Chondrocyte (in vitro differentiated cells): ENCODE measurements at regions not wholly inside any gene's neighbourhood (a gene's known extent, or its start where the extent isn't known, plus 50 kb on each side); places are given as distances from the start of the nearest gene placed in this dataset.

Experiments
- DNase-seq: peaks from one replicate; pipeline ENCODE4 v3.0.0; 2021; ENCODE audit warnings: mixed read lengths, low spot score
- H3K27ac Mint-ChIP-seq: one replicate; pipeline ENCODE4 v1.8.0; 2021; ENCODE audit warnings: mild to moderate bottlenecking, moderate library complexity, mixed read lengths; ENCODE audit not compliant: unreplicated experiment
- H3K27me3 Mint-ChIP-seq: 2 replicates; pipeline ENCODE4 v1.8.0; 2021; ENCODE audit warnings: low read depth, mixed read lengths
- H3K36me3 Mint-ChIP-seq: 2 replicates; pipeline ENCODE4 v1.8.0; 2021; ENCODE audit warnings: low read depth, mixed read lengths
- H3K4me1 Mint-ChIP-seq: 2 replicates; pipeline ENCODE4 v1.8.0; 2021; ENCODE audit warnings: low read depth, mild to moderate bottlenecking, mixed read lengths
- H3K4me3 Mint-ChIP-seq: one replicate; pipeline ENCODE4 v1.8.0; 2021; ENCODE audit warnings: mild to moderate bottlenecking, moderate library complexity, mixed read lengths; ENCODE audit not compliant: unreplicated experiment
- H3K9me3 Mint-ChIP-seq: 2 replicates; pipeline ENCODE4 v1.8.0; 2021; ENCODE audit warnings: low read depth, mixed read lengths
- TF ChIP-seq, protein P1 (sequence below): fragments of 200-600 bp; sonication (generic); IDR thresholded peaks from 2 replicates; pipeline ENCODE4 v1.5.0; 2021; ENCODE audit warnings: antibody characterized with exemption, mild to moderate bottlenecking, moderate library complexity

DNA sequence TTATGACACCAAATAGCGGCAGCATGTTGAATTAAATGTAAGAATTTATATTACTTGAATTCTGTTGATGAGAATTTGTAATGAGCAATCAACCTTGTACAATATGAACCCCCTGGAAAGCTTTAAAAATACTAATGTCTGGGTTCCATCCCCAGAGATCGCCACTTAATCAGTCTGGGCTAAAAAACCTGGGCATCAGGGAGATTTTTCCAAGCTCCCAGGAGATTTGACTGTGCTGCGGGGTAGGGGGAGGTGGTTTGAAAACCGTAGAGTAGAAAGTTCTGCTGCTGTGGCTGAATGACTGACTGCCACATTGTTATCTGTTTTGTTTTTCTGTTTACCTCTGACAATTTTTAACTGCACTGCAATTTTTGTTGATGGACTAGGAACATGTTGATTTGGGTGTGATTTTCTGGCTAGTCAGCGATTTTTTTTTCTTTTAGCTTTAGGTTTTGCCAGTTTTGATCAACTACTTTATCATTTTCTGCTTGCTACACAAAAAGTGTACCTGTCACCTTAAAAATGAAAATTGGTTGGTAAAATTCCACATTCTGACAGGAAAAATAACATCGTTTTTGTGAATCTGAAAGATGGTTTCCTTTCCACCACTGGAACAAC is 79.3 kb downstream of the PCTP start:
- TF ChIP-seq, protein P1, sequence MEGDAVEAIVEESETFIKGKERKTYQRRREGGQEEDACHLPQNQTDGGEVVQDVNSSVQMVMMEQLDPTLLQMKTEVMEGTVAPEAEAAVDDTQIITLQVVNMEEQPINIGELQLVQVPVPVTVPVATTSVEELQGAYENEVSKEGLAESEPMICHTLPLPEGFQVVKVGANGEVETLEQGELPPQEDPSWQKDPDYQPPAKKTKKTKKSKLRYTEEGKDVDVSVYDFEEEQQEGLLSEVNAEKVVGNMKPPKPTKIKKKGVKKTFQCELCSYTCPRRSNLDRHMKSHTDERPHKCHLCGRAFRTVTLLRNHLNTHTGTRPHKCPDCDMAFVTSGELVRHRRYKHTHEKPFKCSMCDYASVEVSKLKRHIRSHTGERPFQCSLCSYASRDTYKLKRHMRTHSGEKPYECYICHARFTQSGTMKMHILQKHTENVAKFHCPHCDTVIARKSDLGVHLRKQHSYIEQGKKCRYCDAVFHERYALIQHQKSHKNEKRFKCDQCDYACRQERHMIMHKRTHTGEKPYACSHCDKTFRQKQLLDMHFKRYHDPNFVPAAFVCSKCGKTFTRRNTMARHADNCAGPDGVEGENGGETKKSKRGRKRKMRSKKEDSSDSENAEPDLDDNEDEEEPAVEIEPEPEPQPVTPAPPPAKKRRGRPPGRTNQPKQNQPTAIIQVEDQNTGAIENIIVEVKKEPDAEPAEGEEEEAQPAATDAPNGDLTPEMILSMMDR = no peak
- no peaks in the 10 kb centered on the region for H3K9me3 Mint-ChIP-seq
- DNase-seq = no peak
- no peak overlapping the region for H3K4me3 Mint-ChIP-seq
- H3K27ac Mint-ChIP-seq = no peak overlapping the region
- H3K4me1 Mint-ChIP-seq = peaks cover 11% of the 10 kb centered on the region
- H3K27me3 Mint-ChIP-seq = peaks cover 20% of the 10 kb centered on the region
- H3K36me3 Mint-ChIP-seq = no peaks in the 10 kb centered on the region

DNA sequence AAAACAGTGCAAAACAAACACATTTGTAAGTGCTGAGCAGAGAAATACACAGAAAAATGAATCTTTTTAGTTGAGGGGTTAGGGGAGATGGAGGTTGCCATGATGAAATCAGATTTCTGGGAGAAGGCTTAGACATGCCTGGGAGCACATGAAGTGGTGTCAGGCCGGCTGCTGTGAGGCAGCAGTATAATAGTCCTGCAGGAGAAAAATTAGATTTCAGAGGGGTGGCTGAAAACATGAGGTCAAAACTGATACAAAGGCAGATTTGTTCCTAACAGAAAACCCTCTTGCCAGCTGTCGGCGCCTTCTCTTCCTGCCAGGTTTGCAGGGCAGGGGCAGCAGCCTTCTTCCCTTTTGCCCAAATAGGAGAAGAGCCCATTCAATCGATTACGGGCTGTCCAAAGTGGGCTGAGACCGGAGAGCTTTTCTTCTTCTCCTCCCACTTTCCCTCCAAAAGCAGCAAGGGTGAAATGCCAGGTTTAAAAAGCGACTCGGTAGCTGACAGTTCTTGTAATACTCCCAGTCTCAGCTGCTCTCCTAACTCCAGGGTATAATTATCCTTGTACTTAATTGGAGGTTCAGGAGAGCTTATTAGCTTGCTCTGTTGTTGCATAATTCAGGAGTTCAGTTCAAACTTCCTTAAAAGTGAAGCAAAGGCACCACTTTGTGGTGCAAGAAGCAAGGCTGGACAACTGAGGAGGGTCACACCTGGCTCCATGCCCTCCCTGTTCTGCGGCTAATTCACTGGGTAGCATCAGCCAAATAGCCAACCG is 80.0 kb downstream of the PCTP start:
- TF ChIP-seq, protein P1 = no peak
- no peak for DNase-seq
- Mint-ChIP-seq H3K27ac (no peak overlapping the region), H3K4me1 (peaks cover 11% of the 10 kb centered on the region), H3K27me3 (peaks cover 20% of the 10 kb centered on the region), H3K4me3 (no peak overlapping the region), H3K9me3 (no peaks in the 10 kb centered on the region), H3K36me3 (no peaks in the 10 kb centered on the region)

DNA sequence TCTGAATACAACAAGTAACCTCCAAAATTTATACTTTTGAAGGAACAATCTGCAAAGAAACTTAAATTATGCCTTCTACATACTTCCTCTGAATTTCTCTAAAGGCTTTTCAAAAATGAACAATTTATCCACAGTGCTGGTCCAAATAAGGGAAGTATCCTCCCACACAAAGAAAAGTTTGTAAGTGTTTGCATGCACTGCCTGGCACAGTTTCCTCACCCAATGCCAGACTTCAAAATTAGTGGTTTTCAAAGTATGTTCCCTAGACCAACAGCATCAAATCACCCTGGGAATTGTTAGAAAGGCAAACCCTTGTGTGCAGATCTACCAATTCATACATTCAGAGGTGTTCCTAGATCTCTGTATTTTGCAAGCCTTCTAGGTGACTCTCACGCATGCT is 82.5 kb downstream of the PCTP start:
- H3K27me3 Mint-ChIP-seq = peaks cover 22% of the 10 kb centered on the region
- H3K4me3 Mint-ChIP-seq = no peak overlapping the region
- H3K27ac Mint-ChIP-seq = no peak overlapping the region
- peaks cover 2% of the 10 kb centered on the region for H3K9me3 Mint-ChIP-seq
- DNase-seq = no peak
- TF ChIP-seq, protein P1 = no peak
- no peaks in the 10 kb centered on the region for H3K36me3 Mint-ChIP-seq
- H3K4me1 Mint-ChIP-seq = peaks cover 11% of the 10 kb centered on the region

DNA sequence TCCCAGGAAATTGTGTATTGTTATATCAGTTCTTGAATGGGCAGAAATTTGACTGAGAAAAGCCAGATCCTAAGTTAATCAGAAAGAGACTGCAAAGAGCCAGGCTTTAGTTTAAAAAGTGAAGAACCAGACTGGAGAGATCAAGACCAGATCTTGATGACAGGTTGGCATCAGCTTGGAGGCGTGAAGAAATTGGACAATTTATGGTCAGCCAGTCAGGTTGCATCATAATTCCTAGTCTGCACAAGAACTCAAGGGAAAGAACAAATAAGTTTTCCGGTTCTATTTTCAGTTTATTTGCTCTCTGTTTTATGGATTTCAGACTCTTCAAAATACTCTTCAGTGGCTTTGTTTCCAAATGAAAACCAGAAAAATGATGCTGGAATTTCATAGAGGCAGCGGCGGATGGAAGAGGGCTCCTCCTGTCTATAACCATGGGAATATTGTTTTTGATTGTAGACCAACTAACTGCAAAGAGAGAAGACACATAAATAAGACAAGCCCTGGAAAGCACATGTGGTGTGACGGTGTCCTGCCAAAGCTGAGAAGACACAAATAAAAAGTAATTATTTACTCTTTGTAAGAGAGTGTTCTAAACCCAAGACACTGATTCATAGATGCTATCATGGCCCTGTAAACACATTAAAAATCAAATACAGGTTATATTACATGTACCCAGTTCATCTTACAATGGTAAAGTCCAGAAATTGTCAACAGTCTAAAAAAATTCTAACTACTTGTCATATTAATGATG is 91.7 kb downstream of the PCTP start:
- DNase-seq = no peak
- peaks cover 5% of the 10 kb centered on the region for H3K4me1 Mint-ChIP-seq
- peaks cover 18% of the 10 kb centered on the region for H3K27me3 Mint-ChIP-seq
- TF ChIP-seq, protein P1 = no peak
- no peak overlapping the region for H3K4me3 Mint-ChIP-seq
- no peak overlapping the region for H3K27ac Mint-ChIP-seq
- H3K36me3 Mint-ChIP-seq = no peaks in the 10 kb centered on the region
- peaks cover under 1% of the 10 kb centered on the region for H3K9me3 Mint-ChIP-seq

DNA sequence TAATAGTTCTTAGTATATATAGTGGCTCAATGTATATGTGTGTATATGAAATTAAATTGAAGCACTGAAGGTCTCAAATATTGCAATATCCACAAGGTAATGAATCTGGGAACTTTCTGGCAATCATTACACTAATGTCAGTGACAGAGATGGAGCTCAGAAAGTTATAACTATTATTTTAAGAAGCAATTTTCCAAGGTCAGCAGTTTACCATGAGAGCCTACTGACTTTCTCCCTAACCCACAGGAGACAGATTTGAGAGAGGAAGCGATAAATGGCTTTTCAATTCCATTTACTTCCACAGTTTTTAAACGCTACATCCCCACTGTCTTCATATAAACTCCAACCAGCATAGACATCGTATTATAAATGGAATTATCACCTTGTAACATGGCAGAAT is 92.9 kb downstream of the PCTP start:
- Mint-ChIP-seq H3K27ac (no peak overlapping the region), H3K4me3 (no peak overlapping the region), H3K9me3 (no peaks in the 10 kb centered on the region), H3K4me1 (peaks cover 5% of the 10 kb centered on the region), H3K36me3 (no peaks in the 10 kb centered on the region), H3K27me3 (peaks cover 18% of the 10 kb centered on the region)
- DNase-seq = no peak
- TF ChIP-seq, protein P1 = no peak
